H1 (cell line): ENCODE measurements at regions not wholly inside any gene's neighbourhood (a gene's known extent, or its start where the extent isn't known, plus 50 kb on each side); places are given as distances from the start of the nearest gene placed in this dataset.
A peak's percentile ranks its signal among the peaks of the same experiment; 100 is the strongest.

Experiments used
- CTCF ChIA-PET: fragments of 300-600 bp; sonication (Branson Sonifier 250); formaldehyde crosslinking; loops from one replicate; lab custom pipeline; 2021; ENCODE audit not compliant: partially characterized antibody; lab: Charles Lee
- POLR2A ChIA-PET: fragments of 300-600 bp; sonication (Branson Sonifier 250); formaldehyde crosslinking; loops from one replicate; lab custom pipeline; 2021; ENCODE audit warnings: inconsistent platforms; ENCODE audit not compliant: partially characterized antibody; lab: Charles Lee
- DNase-seq, 2 experiments: peaks; one replicate each; pipeline versions ENCODE4 v3.0.0 to v3.0.0-alpha.2; 2010 to 2022; ENCODE audit warnings: low spot score in 2 of 2, low read depth in 1 of 2, mixed read lengths in 1 of 2
- FAIRE-seq: peaks from 2 replicates; lab custom pipeline; 2011; peaks lifted over from hg19 to GRCh38; lab: Jason Lieb, UNC
- H2AFZ ChIP-seq: 2 replicates; pipeline ENCODE4 v1.8.1; 2012; ENCODE audit warnings: low read length, inconsistent platforms
- H2AK5ac ChIP-seq: 2 replicates; pipeline ENCODE4 v1.6.1; 2013; ENCODE audit warnings: low read depth, low read length
- H2BK120ac ChIP-seq: replicated peaks from 2 replicates; pipeline ENCODE3; 2013; ENCODE audit warnings: low read depth, low read length, inconsistent platforms
- H2BK12ac ChIP-seq: 2 replicates; pipeline ENCODE4 v1.6.1; 2013; ENCODE audit warnings: low read depth, low read length
- H2BK15ac ChIP-seq: 2 replicates; pipeline ENCODE4 v1.6.1; 2013; ENCODE audit warnings: low read length
- H2BK20ac ChIP-seq: 2 replicates; pipeline ENCODE4 v1.6.1; 2013; ENCODE audit warnings: low read length
- H2BK5ac ChIP-seq: 2 replicates; pipeline ENCODE4 v1.6.1; 2013; ENCODE audit warnings: low read depth, low read length
- H3K14ac ChIP-seq: 2 replicates; pipeline ENCODE4 v1.6.1; 2013; ENCODE audit warnings: inconsistent platforms; ENCODE audit not compliant: insufficient read length
- H3K18ac ChIP-seq: 2 replicates; pipeline ENCODE4 v1.6.1; 2013; ENCODE audit warnings: low read length; ENCODE audit errors: extremely low read depth
- H3K23ac ChIP-seq: 2 replicates; pipeline ENCODE4 v1.6.1; 2013; ENCODE audit warnings: inconsistent platforms; ENCODE audit not compliant: insufficient read length
- H3K23me2 ChIP-seq: 2 replicates; pipeline ENCODE4 v1.6.1; 2013; ENCODE audit warnings: low read depth, low read length
- H3K27ac ChIP-seq: 2 replicates; pipeline ENCODE4 v1.6.1; 2011; ENCODE audit warnings: low read depth, low read length, inconsistent platforms
- H3K27me3 ChIP-seq, 4 experiments: replicated peaks in 1 of 4; 1 replicate in 1 of 4; 2 replicates in 3 of 4; pipeline versions ENCODE4 v1.6.1 to v1.8.1; 2011 to 2013; ENCODE audit warnings: low read length in 3 of 4, mild to moderate bottlenecking in 3 of 4, inconsistent platforms in 2 of 4, mixed read lengths in 2 of 4, moderate library complexity in 1 of 4; ENCODE audit not compliant: control insufficient read depth in 3 of 4, insufficient read depth in 3 of 4; ENCODE audit errors: extremely low read depth in 1 of 4
- H3K36me3 ChIP-seq, 4 experiments: 2 replicates each; pipeline versions ENCODE4 v1.6.1 to v1.8.1; 2011 to 2013; ENCODE audit warnings: mild to moderate bottlenecking in 4 of 4, low read length in 3 of 4, moderate library complexity in 2 of 4, control low read depth in 1 of 4, inconsistent platforms in 1 of 4; ENCODE audit not compliant: insufficient read depth in 4 of 4, control insufficient read depth in 2 of 4
- H3K4ac ChIP-seq: replicated peaks from 2 replicates; pipeline ENCODE3; 2013; ENCODE audit warnings: low read length, low read depth, mixed read lengths, inconsistent platforms; ENCODE audit not compliant: insufficient read length
- H3K4me1 ChIP-seq, 4 experiments: replicated peaks in 1 of 4; 1 replicate in 1 of 4; 2 replicates in 3 of 4; pipeline versions ENCODE4 v1.6.1 to v1.8.1; 2011 to 2013; ENCODE audit warnings: low read length in 3 of 4, inconsistent platforms in 2 of 4, mixed read lengths in 1 of 4; ENCODE audit not compliant: insufficient read depth in 4 of 4, control insufficient read depth in 3 of 4
- H3K4me2 ChIP-seq, 2 experiments: 2 replicates each; pipeline versions ENCODE4 v1.6.1 to v1.8.1; 2011 to 2013; ENCODE audit warnings: low read depth in 2 of 2, low read length in 2 of 2, control low read depth in 1 of 2, inconsistent platforms in 1 of 2, mild to moderate bottlenecking in 1 of 2; ENCODE audit not compliant: insufficient read depth in 1 of 2
- H3K4me3 ChIP-seq, 4 experiments: fragments of 200-600, 300-600 bp in 1 of 4; sonication (generic), shearing (Covaris generic), sonication (Bioruptor Twin) in 1 of 4; 2 replicates each; pipeline versions ENCODE4 v1.5.1 to v1.8.1; 2011 to 2016; ENCODE audit warnings: low read length in 4 of 4, low read depth in 3 of 4, control low read depth in 2 of 4, inconsistent platforms in 2 of 4, mild to moderate bottlenecking in 2 of 4, mixed read lengths in 1 of 4, moderate library complexity in 1 of 4; ENCODE audit not compliant: insufficient read depth in 2 of 4; ENCODE audit errors: extremely low read depth in 1 of 4
- H3K56ac ChIP-seq: replicated peaks from 2 replicates; pipeline ENCODE3; 2013; ENCODE audit warnings: low read depth, mild to moderate bottlenecking, mixed read lengths, low read length, inconsistent platforms; ENCODE audit not compliant: insufficient read length
- H3K79me1 ChIP-seq: 2 replicates; pipeline ENCODE4 v1.6.1; 2013; ENCODE audit warnings: low read depth, low read length, control low read depth
- H3K79me2 ChIP-seq, 2 experiments: 2 replicates each; pipeline versions ENCODE4 v1.6.1 to v1.8.1; 2012 to 2013; ENCODE audit warnings: low read length in 2 of 2, mild to moderate bottlenecking in 2 of 2, inconsistent platforms in 1 of 2; ENCODE audit not compliant: insufficient read depth in 2 of 2, control insufficient read depth in 1 of 2
- H3K9ac ChIP-seq, 4 experiments: replicated peaks in 1 of 4; 1 replicate in 1 of 4; 2 replicates in 3 of 4; pipeline versions ENCODE4 v1.6.1 to v1.8.1; 2011 to 2013; ENCODE audit warnings: low read depth in 3 of 4, low read length in 3 of 4, control low read depth in 2 of 4, mild to moderate bottlenecking in 2 of 4, moderate library complexity in 2 of 4, inconsistent platforms in 1 of 4; ENCODE audit errors: extremely low read depth in 1 of 4
- H3K9me3 ChIP-seq, 2 experiments: 2 replicates each; pipeline versions ENCODE4 v1.6.1 to v1.8.1; 2012 to 2013; ENCODE audit warnings: mild to moderate bottlenecking in 2 of 2, moderate library complexity in 2 of 2, control low read depth in 1 of 2, inconsistent platforms in 1 of 2, low read depth in 1 of 2, low read length in 1 of 2, mixed read lengths in 1 of 2; ENCODE audit not compliant: insufficient read depth in 2 of 2
- H4K20me1 ChIP-seq, 2 experiments: replicated peaks in 1 of 2; 2 replicates each; pipeline versions ENCODE3 to v1.8.1; 2011 to 2013; ENCODE audit warnings: inconsistent platforms in 2 of 2, low read length in 2 of 2, mild to moderate bottlenecking in 1 of 2; ENCODE audit not compliant: insufficient read depth in 2 of 2, control insufficient read depth in 1 of 2
- H4K5ac ChIP-seq: 2 replicates; pipeline ENCODE4 v1.6.1; 2013; ENCODE audit warnings: low read length, low read depth, mixed read lengths, inconsistent platforms; ENCODE audit not compliant: insufficient read length
- H4K8ac ChIP-seq: 2 replicates; pipeline ENCODE4 v1.8.0; 2013; ENCODE audit warnings: mild to moderate bottlenecking, moderate library complexity, low read length, inconsistent platforms; ENCODE audit not compliant: insufficient read depth; ENCODE audit errors: extremely low read depth
- H4K91ac ChIP-seq: replicated peaks from 2 replicates; pipeline ENCODE3; 2013; ENCODE audit warnings: low read length, mixed read lengths, inconsistent platforms; ENCODE audit not compliant: insufficient read length
- CTCF ChIP-seq, 3 experiments: IDR thresholded peaks; 1 replicate in 2 of 3; 2 replicates in 1 of 3; pipeline versions ENCODE4 v1.5.1 to v1.6.1; 2011; ENCODE audit warnings: low read length in 3 of 3, mild to moderate bottlenecking in 3 of 3, inconsistent platforms in 2 of 3, low read depth in 1 of 3, moderate library complexity in 1 of 3; ENCODE audit not compliant: insufficient read depth in 1 of 3; ENCODE audit errors: control extremely low read depth in 1 of 3
- RAD21 ChIP-seq, 2 experiments: IDR thresholded peaks in 1 of 2; conservative IDR thresholded peaks in 1 of 2; 2 replicates each; pipeline ENCODE4 v1.6.1; 2011; ENCODE audit warnings: low read depth in 2 of 2, low read length in 2 of 2, improper control_type of control experiment in 1 of 2, inconsistent platforms in 1 of 2, mild to moderate bottlenecking in 1 of 2, moderate library complexity in 1 of 2
- TAF1 ChIP-seq: IDR thresholded peaks from 2 replicates; pipeline ENCODE4 v1.6.1; 2011; ENCODE audit warnings: mild to moderate bottlenecking, low read depth, low read length
- whole genome bisulfite sequencing, 2 experiments: shearing (Covaris generic) in 1 of 2; methylation state at CpG; one replicate each; pipeline versions ENCODE4 v1.1.6 to v1.1.7; 2013 to 2015; ENCODE audit warnings: low lambda C conversion rate in 2 of 2, mixed read lengths in 2 of 2, inconsistent platforms in 1 of 2, low coverage in 1 of 2, missing lambda C conversion rate in 1 of 2; ENCODE audit not compliant: insufficient replicate concordance in 2 of 2, insufficient coverage in 1 of 2, insufficient read length in 1 of 2; ENCODE audit errors: extremely low coverage in 1 of 2, missing lambda C conversion rate in 1 of 2; 5-methylcytosine and 5-hydroxymethylcytosine counted together

DNA sequence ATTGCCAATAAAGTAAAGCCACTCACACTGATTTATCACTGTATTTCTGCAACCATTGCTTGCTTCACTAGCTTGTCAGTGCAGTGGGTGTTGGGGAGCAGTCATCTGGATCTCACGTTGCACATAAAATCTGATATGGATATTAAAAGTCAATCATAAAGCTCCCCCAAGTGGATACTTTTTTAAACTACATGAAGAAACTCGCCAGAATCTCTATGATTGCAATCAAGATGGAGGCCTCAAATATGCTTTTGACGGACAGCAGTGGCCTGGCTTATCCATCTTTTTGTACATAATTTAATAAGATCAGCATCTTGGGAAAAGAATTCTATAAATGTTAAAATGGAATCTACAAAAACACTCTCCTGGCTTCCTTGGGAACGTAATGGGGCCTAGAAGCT lies 137.7 kb downstream of the WT1 start:
- Histone ChIP-seq H3K14ac (no peak overlapping the region), H2BK15ac (no peak overlapping the region), H3K9me3 (peaks cover 0 to 3% of the 10 kb centered on the region in 2 experiments; a peak in 1 of 4 replicates), H3K56ac (no peak overlapping the region), H3K27ac (no peak overlapping the region), H3K23me2 (no peaks in the 10 kb centered on the region), H3K79me2 (no peaks in the 10 kb centered on the region), H4K91ac (no peak overlapping the region), H3K23ac (no peak overlapping the region), H3K9ac (no peak overlapping the region), H3K4me1 (no peaks in the 10 kb centered on the region), H3K79me1 (no peaks in the 10 kb centered on the region), H4K5ac (no peak overlapping the region), H4K20me1 (no peaks in the 10 kb centered on the region), H4K8ac (no peak overlapping the region), H2BK20ac (no peak overlapping the region), H2BK12ac (no peak overlapping the region), H2AK5ac (no peak overlapping the region), H3K27me3 (no peaks in the 10 kb centered on the region), H3K4ac (no peak overlapping the region), H2AFZ (no peak overlapping the region), H2BK5ac (no peak overlapping the region), H3K36me3 (no peaks in the 10 kb centered on the region), H3K18ac (no peak overlapping the region), H3K4me2 (no peak overlapping the region), H3K4me3 (no peak overlapping the region), H2BK120ac (no peak overlapping the region)
- WGBS, 2 experiments, result 66% methylated on average over 4 of the region's 4 CpGs; no CpG with 5 or more reads in 1 of the 2 experiments
- no peak for FAIRE-seq
- DNase-seq, result no peak
- CTCF ChIA-PET, result interaction anchor here (0.6 to 4.7 kb wide), 13 partner anchors 9 to 127 kb away, joined by 3 to 28 read pairs (median 4); no protein-coding TSS in a partner anchor
- POLR2A ChIA-PET, result no interaction called here
- no peak for TF ChIP-seq TAF1
- TF ChIP-seq CTCF (IDR thresholded peaks at IDR 0.05; ENCODE audit: control extremely low read depth in 1 of 3, insufficient read depth in 1 of 3, low read depth in 1 of 3, low read length in 3 of 3), result peak in 2 of 3 experiments; percentile 4 to 7; a peak in 2 of 4 replicates
- TF ChIP-seq RAD21 (IDR thresholded peaks at IDR 0.05 in 1 of 2, conservative IDR thresholded peaks at IDR 0.05 in 1 of 2; ENCODE audit: low read depth in 2 of 2, low read length in 2 of 2), result peak; percentile 25 to 29; a peak in 3 of 4 replicates
